ENCODE measurements at regions not wholly inside any gene's neighbourhood (a gene's known extent, or its start where the extent isn't known, plus 50 kb on each side); places are given as distances from the start of the nearest gene placed in this dataset.

- TF ChIP-seq ESRRA (CRISPR knock-in tag; IDR thresholded peaks at IDR 0.05; ENCODE audit: borderline replicate concordance): no peak
- no peak for TF ChIP-seq STAT6 (CRISPR knock-in tag; conservative IDR thresholded peaks at IDR 0.05; ENCODE audit: low read depth)
- TF ChIP-seq CTCF (IDR thresholded peaks at IDR 0.05): no peak
- TF ChIP-seq IRF1 (CRISPR knock-in tag; IDR thresholded peaks at IDR 0.05): no peak
- TF ChIP-seq ELF4 (CRISPR knock-in tag; IDR thresholded peaks at IDR 0.05; ENCODE audit: low read depth): no peak
- no peak for TF ChIP-seq USF2 (CRISPR knock-in tag; IDR thresholded peaks at IDR 0.05)
- no peak for TF ChIP-seq SMAD4 (CRISPR knock-in tag; IDR thresholded peaks at IDR 0.05)
- TF ChIP-seq ATF1 (CRISPR knock-in tag; IDR thresholded peaks at IDR 0.05): no peak
- TF ChIP-seq E2F5 (CRISPR knock-in tag; IDR thresholded peaks at IDR 0.05): no peak
- TF ChIP-seq MAX (CRISPR knock-in tag; IDR thresholded peaks at IDR 0.05): no peak
- no peak for TF ChIP-seq ATF2 (CRISPR knock-in tag; IDR thresholded peaks at IDR 0.05; ENCODE audit: borderline replicate concordance, low read depth)
Measured at GRCh38 chr11:87712802-87713202, 462.4 kb downstream of the RAB38 start.
